ENCODE measurements at regions not wholly inside any gene's neighbourhood (a gene's known extent, or its start where the extent isn't known, plus 50 kb on each side); places are given as distances from the start of the nearest gene placed in this dataset.
"Not testable (repeated sequence)": the region's sequence is repeated elsewhere in the genome, so short reads cannot be mapped to it uniquely, and the experiment has no call there.

- Mint-ChIP-seq H3K27ac (no peak overlapping the region), H3K4me3 (no peak overlapping the region), H3K36me3 (no peaks in the 10 kb centered on the region), H3K27me3 (ENCODE audit: low read depth) (no peaks in the 10 kb centered on the region), H3K9me3 (peaks cover 5% of the 10 kb centered on the region), H3K4me1 (peaks cover 2% of the 10 kb centered on the region)
- no peak for DNase-seq (ENCODE audit: low spot score in 2 of 2, unreplicated experiment in 2 of 2)
- TF ChIP-seq CTCF (IDR thresholded peaks at IDR 0.05; ENCODE audit: unreplicated experiment): no peak
Measured at GRCh38 chr7:25598765-25599164, 370.5 kb upstream of the NPVF start.

GRCh38 chr7:25600262-25600920 lies 372.1 kb upstream of the NPVF start:
- Mint-ChIP-seq H3K4me3 (no peak overlapping the region), H3K36me3 (no peaks in the 10 kb centered on the region), H3K4me1 (peaks cover 2% of the 10 kb centered on the region), H3K27ac (no peak overlapping the region), H3K9me3 (peaks cover 5% of the 10 kb centered on the region), H3K27me3 (ENCODE audit: low read depth) (no peaks in the 10 kb centered on the region)
- no peak for DNase-seq (ENCODE audit: low spot score in 2 of 2, unreplicated experiment in 2 of 2)
- no peak for TF ChIP-seq CTCF (IDR thresholded peaks at IDR 0.05; ENCODE audit: unreplicated experiment)

GRCh38 chr7:25602730-25603426 lies 374.6 kb upstream of the NPVF start:
- not testable (repeated sequence) for H3K4me1 Mint-ChIP-seq; H3K9me3 Mint-ChIP-seq; H3K27me3 Mint-ChIP-seq (ENCODE audit: low read depth); DNase-seq (ENCODE audit: low spot score in 2 of 2, unreplicated experiment in 2 of 2); H3K27ac Mint-ChIP-seq; H3K36me3 Mint-ChIP-seq
- H3K4me3 Mint-ChIP-seq: peak overlapping the region; percentile 70

GRCh38 chr7:25603427-25603740 lies 375.1 kb upstream of the NPVF start:
- not testable (repeated sequence) for H3K9me3 Mint-ChIP-seq

GRCh38 chr7:25611196-25611595 lies 382.9 kb upstream of the NPVF start:
- H3K27ac Mint-ChIP-seq: no peak overlapping the region
- no peaks in the 10 kb centered on the region for H3K36me3 Mint-ChIP-seq
- H3K4me1 Mint-ChIP-seq: peaks cover 9% of the 10 kb centered on the region
- no peak for DNase-seq (ENCODE audit: low spot score in 2 of 2, unreplicated experiment in 2 of 2)
- peaks cover 35% of the 10 kb centered on the region for H3K9me3 Mint-ChIP-seq
- H3K4me3 Mint-ChIP-seq: no peak overlapping the region
- no peaks in the 10 kb centered on the region for H3K27me3 Mint-ChIP-seq (ENCODE audit: low read depth)
- no peak for TF ChIP-seq CTCF (IDR thresholded peaks at IDR 0.05; ENCODE audit: unreplicated experiment)

More at GRCh38 chr7:25603427-25603740, 375.1 kb upstream of the NPVF start:
- H3K36me3 Mint-ChIP-seq; DNase-seq (ENCODE audit: low spot score in 2 of 2, unreplicated experiment in 2 of 2); H3K27ac Mint-ChIP-seq; H3K4me1 Mint-ChIP-seq; H3K27me3 Mint-ChIP-seq (ENCODE audit: low read depth): not testable (repeated sequence)
- H3K4me3 Mint-ChIP-seq: peak overlapping the region; percentile 70

- no peak overlapping the region for H3K27ac Mint-ChIP-seq
- no peak for DNase-seq (ENCODE audit: low spot score in 2 of 2, unreplicated experiment in 2 of 2)
- peaks cover 14% of the 10 kb centered on the region for H3K4me1 Mint-ChIP-seq
- H3K9me3 Mint-ChIP-seq: peaks cover 35% of the 10 kb centered on the region
- no peaks in the 10 kb centered on the region for H3K36me3 Mint-ChIP-seq
- TF ChIP-seq CTCF (IDR thresholded peaks at IDR 0.05; ENCODE audit: unreplicated experiment): no peak
- no peaks in the 10 kb centered on the region for H3K27me3 Mint-ChIP-seq (ENCODE audit: low read depth)
- H3K4me3 Mint-ChIP-seq: no peak overlapping the region
Measured at GRCh38 chr7:25613912-25614311, 385.6 kb upstream of the NPVF start.

All from mesothelial cell of epicardium (in vitro differentiated cells).